Mucosa of gallbladder (tissue), 1 donor: ENCODE measurements at regions not wholly inside any gene's neighbourhood (a gene's known extent, or its start where the extent isn't known, plus 50 kb on each side); places are given as distances from the start of the nearest gene placed in this dataset.
"Not testable (repeated sequence)": the region's sequence is repeated elsewhere in the genome, so short reads cannot be mapped to it uniquely, and the experiment has no call there.

ENCODE experiments used
- DNase-seq: peaks from one replicate; pipeline ENCODE4 v3.0.0-alpha.2; 2020; ENCODE audit warnings: low spot score
- donor health status: DM: no; HTN: no; CAD: no.

DNA sequence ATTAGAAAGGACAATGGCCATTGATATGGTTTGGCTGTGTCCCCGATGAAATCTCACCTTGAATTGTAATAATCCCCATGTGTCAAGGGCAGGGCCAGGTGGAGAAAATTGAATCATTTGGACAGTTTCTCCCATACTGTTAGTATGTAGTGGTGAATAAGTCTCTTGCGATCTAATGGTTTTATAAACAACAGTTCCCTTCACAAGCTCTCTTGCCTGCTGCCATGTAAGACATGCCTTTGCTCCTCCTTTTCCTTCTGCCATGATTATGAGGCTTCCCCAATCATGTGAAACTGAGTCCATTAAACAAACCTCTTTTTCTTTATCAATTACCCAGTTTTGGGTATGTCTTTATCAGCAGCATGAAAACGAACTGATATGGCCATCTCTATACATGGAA is 302.7 kb downstream of the SFMBT2 start:
- no peak for DNase-seq

DNA sequence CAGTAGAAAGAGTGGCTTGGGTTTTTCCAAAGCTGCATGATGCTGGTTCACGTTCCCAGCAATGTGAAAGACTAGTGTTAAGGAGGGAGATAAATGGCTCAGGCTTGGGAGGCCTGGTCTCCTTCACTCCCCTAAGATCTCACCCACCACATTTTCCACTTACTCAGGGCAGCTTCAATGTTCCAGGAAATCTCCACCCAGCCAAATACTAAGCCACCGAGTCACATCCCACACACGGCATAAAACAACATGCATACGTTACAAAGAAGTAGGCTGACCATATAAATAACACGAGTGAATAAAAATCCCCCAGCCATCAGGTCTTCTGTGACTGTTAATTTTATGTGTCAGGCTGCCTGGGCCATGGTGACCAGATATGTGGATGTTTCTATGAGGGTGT is 303.5 kb downstream of the SFMBT2 start:
- no peak for DNase-seq

DNA sequence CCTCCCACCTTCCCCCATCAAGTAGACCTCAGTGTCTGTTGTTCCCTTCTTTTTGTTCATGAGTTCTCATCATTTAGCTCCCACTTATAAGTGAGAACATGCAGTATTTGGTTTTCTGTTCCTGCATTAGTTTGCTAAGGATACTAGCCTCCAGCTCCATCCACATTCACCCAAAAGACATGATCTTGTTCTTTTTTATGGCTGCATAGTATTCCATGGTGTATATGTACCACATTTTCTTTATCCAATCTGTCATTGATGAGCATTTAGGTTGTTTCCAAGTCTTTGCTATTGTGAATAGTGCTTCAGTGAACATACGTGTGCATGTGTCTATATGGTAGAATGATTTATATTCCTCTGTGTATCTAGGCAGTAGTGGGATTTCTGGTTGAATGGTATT is 306.5 kb downstream of the SFMBT2 start:
- not testable (repeated sequence) for DNase-seq

DNA sequence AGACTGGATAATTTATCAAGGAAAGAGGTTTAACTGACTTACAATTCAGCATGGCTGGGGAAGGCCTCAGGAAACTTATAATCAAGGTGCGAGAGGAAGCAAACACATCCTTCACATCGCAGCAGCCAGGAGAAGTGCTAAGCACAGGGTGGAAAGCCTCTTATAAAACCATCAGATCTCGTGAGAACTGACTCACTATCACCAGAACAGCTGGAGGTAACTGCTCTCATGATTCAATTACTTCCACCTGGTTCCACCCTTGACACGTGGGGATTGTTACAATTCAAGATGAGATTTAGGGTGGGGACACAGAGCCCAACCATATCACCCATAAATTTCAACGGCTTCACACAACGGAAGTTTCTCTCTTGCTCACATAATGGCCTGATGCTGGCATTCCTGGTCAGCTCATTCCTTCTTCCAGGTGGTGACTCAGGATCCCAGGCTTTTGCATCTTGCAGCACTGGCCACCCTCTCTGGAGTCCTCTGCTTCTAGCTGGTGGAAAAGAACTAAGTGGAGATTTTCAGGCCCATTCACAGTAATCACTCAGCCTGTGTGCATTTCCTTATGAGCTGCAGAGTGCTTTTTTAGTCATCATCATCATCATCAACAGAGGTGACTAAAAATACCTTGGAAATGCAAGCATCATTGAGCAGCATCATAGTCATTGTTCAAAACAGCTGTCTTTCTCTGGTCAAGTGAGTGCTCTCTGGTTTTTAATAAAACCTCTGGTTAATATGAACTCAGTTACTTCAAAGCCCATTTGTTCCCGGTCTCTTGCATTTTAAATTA is 308.1 kb downstream of the SFMBT2 start:
- DNase-seq = no peak

DNA sequence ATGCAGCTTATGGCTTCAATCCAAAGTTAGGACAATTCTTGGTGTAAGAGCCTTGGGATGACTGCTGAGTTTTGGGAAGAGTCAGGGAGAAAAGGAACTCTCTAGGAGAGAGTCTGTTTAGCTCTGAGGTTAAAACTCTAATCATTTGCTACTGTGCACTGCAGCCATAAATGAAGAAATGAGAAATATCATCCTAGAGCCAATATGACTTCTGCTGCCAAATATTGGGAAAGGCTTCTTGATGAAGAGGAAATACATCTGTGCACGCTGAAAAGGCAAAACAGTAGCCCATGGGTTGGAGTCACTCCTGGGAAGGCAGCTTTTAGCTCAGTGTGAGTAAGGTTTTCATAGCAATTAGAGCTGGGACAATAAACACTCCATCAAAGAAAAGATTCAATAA is 308.8 kb downstream of the SFMBT2 start:
- no peak for DNase-seq

DNA sequence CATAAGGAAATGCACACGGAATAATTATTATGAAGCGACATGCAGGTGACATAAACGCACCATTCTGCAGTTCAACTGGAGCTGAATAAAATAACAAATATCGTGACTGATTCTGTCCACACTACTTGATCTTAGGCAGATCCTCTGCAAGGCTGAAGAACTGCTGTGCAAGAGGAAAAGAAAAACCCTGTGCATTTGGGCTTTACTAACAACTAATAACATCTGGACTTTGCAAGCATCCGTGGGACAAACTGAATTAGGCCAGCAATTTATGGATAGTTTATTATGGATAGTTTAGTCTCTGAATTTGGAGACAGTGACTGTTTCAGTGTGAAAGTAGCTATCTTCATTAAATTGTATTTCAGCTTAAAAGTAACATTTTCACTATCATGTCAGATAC is 309.4 kb downstream of the SFMBT2 start:
- no peak for DNase-seq

DNA sequence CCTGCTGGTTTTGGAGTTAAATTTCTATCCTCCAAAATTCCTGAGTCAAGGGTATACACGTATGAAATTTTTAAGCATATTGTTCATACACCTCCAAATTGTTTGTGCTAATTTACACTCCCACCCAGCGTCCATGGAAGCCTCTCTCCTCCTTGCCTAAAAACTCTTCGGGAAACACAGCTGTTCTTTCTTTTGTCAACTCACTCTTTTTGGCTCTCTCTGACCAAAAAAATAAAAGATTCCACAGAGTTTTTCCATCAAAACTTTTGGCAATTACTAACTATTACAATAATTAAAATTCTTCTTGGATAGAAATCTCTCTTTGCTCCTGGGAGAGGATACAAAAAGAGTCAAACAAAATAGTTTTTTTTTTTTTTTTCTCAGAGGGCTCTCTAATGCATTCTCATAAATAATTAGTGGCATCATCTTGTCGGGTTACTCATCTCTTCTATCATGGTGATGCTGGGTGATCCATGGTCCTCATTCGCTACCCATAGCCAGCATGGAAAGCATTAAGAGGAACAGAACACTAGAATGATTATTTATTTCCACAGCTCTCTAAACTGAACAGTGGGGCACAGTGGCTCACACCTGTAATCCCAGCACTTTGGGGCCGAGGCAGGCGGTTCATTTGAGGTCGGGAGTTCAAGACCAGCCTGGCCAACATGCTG is 310.7 kb downstream of the SFMBT2 start:
- DNase-seq = no peak

DNA sequence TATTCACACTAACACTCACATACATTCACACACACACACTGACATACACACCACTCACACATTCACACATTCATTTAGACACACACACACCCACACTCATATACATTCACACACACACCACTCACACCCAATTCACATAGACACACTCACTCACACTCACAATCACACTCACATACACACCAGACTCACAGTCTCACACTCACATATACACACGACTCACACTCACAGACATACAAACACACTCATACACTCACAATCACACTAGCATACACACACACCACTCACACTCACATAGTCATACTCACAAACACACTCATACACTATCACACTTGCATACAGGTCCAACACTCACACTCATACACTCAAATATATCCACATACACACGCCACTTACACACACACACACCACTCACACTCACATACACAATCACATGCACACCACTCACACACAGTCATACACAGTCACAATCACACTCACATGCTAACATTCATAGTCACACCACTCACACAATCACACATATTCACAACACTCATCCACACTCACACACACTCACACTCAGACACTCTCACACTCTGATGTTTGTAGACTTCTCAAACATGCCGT is 312.6 kb downstream of the SFMBT2 start:
- DNase-seq = no peak

DNA sequence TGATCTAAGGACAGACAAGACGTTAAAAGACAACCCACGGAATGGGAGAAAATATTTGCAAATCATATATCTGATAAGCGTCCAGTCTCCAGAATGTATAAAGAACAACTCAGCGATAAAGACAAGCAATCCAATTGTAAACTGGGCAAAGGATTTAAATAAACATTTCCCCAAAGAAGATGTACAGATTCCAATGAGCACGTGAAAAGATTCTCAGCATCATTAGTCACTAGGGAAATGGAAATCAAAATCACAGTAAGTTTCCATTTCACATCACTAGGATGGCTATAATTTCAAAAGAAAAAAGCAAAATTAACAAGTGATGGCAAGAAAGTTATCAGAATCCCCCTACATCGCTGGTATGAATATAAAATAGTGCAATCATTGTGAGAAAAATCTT is 316.1 kb downstream of the SFMBT2 start:
- no peak for DNase-seq

DNA sequence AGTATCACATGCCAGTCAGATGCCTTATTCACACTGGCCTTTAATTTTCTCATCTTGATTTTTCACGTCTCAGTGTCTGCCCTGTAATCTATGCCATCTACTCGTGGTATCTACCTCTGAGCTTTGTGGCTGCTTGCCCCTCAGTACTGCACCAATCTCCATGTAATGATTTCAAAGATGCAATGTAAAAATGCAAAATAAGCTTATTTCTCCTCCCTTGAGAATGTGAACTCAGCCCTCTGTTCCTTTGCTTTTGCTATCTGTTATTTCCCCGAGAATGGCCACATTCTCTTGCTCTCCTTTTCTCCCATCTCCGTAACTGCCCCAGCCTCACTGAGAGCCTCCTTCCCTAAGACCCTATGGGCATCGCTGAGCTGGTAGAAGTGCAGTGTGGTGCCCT is 317.5 kb downstream of the SFMBT2 start:
- no peak for DNase-seq

DNA sequence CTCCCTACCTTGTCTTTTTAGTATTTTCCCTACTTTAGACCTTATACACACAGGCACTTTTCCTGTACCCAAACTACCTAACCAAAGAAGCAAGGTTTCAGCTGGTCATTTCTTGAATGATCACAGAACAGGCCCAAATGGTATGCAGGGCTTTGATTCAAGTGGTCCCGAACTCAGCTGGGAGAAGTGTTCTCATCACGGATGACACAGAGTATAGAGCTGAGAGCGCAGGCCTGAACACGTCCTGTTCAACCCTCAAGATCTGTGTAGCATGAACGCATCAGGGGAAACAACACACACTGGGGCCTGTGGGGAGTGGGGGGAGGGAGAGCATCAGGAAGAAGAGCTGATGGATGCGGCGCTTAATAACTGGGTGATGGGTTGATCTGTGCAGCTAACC is 318.2 kb downstream of the SFMBT2 start:
- no peak for DNase-seq

DNA sequence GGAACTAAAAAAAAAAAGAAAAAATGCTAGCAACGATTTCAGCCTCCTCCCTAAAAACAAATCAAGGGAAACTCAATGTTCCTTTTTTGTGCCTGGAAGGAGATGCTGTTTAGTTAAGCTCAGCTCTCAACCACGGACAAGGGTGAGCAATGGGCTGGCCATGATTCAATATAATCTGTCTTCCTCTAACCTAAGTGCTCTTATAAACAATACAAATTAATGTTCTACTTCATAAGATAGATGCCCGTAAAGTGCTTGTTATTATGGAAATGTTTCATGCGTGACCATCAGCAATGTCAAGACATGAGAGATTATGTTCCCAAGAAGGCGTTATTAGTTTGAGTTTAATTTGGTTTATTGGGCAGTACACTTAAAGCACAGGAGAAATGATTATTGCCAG is 320.3 kb downstream of the SFMBT2 start:
- DNase-seq = no peak

DNA sequence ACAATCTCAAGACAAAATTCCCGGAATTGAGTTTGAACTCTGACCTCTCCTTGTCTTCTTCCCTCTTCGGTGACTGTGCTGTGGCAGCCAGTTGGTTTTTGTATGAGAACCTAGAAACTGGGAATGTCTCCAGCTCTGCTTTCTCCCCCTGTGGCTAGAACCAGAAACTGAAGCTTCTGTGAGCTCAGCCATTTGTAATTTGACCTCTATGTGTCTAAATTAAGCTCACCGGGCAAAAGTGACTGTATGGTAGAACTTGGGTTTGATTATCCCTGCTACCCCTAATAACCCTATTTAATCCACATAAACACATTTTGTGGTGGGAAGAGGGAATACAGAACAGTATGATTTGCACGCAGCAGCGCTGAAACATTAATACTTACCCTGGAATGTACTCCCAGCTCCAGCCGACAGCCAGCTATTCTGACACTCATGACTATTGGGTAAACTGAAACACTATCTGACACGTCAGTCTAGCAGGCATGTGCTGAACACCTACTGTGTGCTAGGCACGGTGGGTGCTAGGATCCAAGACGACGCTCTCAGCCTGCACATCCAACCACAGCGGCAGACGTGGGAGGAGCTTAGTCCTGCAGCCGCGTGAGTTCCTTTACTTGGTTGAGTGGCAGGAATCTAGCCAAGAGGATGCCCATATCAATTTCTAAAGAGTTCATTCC is 324.8 kb downstream of the SFMBT2 start:
- DNase-seq = no peak

DNA sequence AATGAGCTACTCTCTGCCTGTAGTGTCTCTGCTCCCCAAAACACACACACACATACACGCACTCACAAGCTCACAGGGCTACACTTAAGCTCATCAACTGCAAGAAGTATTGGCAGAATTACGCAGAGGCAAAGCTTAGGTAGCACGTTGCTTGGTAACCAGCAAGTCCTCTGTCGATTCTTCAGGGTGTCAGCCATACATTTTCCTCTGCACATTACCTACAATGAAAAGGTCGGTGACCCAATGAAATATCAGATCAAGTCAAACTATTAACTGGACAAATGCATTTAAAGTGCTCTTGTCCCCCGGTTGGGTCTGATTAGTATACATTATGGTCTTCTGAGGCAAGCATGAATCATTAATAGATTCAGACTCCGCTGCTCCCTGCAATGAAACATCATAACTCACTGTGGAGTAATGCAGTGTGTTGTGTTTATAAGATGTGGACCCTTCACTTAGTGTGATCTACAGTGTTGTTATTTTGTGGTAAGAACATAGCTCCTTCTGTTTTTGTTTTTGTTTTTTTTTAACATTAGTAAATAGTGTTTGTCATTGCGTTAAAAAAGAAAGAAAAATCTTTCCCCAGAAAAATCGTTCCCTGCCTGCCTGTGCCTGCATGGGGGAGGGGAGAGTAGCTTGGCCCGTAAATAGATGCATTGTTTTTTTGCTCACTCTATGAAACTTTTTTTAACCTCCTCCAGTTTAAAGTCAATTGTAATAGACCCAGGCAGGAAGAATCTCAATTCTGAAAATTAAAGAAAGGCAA is 325.5 kb downstream of the SFMBT2 start:
- DNase-seq = no peak

DNA sequence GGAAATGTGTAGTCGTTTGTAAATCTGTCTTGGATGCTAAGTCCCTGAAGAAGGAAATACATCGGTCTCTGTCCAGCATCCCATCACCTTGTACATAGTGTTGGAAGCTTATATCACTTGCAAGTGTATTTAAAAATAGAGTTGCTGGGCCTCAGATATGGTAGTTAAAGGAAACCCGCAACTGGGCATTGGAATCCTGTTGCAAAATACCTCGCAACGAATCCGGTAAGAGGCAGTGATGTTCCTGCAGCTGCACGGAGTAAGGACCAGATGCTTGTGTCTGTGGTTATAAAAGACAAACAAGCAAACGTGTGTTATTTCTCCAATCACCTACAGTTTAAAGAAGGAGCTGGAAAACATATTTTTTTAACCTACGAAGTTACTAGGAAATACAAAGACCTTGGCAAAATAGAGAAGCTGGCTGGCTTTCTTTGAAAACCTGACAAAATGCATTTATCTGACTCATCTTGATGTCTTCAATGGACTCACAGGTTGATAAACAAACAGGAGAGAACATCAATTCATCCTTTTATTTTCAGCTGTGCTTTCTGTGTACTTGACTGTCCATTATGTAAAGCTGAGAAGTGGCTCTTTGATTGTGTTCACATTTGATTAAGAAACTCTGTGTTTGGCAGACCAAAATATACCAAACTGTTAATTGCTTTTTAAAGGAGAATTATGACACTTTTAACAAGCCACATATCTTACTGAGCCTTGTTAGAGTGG is 326.4 kb downstream of the SFMBT2 start:
- DNase-seq = no peak

DNA sequence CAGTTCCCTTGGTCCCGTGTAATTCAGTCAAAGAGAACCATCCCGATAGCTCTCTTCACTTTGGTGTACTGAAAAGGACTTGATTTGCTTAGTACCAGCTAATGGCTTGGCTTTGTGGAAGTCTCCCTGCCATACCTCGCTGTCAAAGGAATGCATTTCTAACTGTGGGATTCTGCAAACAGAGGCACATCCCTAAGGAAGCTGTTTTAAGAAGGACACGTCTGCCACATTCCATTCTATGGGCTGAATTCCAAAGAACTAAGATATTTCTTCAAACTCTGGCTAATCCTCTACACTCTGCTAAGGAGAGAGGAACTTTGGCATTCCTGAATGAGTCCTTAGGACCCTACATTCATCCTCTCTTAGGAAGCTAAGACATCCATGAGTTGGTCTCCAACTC is 327.9 kb downstream of the SFMBT2 start:
- DNase-seq = no peak

DNA sequence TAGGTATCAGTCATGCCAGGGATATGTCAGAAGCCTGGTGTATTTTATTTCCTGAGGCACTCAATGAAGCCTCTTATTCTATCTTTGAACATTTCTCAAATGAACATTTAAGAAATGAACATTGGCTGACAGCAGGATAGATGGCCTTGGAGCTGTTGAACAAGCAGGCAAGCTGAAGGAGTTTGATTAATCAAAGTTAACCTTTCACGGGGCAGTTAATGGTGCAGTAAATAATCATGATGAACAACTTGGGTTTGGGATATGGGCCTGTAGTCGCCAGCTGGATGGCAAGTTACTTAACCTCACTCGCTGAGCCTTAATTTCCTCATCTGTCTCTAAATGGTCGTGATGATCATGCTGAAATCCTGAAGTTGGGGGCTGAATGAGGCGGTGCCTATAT is 333.0 kb downstream of the SFMBT2 start:
- DNase-seq = no peak

DNA sequence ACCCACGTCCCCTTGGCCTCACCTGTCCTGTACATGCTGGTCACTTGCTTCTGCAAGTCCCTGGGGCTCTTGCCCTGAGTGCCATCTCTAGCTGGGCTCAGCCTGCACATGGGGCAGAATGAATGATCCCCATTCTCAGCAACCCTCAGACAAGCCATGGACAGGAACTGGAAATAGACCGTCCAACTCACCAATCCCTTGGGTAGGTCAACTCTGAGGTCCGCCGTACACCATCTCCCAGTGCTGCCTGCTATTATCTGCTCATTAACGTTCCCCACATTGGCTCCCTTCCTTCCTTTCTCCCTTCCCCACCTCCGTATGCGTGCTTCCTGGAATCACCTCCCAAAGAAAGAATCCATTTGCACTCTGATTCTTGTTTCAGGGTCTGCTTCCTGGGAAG is 335.0 kb downstream of the SFMBT2 start:
- DNase-seq = no peak

DNA sequence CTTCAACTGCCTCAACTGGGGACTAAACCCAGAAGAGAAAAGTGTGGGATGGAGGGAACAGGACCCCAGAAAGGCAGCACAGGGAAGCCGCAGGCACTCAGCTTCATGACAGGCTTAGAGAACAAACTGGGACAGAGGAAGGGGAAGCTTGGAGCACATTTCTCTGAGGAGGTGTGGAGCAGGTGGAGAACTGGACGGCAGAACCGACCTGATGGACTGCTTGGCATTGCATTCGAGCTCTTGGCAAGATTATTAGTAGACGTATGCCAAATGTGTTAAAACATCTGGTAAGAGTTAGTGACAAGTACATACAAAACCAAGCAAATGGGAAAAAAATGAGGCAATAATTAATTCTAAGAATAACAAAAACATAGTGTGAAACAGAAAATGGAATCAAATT is 335.7 kb downstream of the SFMBT2 start:
- DNase-seq = no peak

DNA sequence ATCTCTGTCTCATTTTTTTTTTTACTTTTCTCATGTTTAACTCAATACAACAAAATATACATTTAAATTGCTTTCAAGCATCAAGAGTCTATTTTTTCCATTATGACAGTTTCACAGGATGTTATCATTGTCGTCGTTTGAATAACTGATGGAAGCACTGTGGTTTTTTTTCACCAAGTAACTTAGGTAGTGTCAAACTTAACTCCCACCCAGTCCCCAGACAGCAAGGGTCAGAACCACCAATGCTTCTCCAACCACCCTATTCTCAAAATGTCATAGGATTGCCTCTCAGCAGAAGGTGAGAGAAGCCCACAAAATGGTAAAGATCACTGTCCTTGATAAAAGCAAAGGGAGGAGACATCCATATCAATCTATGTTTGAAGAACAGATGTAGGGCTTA is 339.4 kb downstream of the SFMBT2 start:
- no peak for DNase-seq

DNA sequence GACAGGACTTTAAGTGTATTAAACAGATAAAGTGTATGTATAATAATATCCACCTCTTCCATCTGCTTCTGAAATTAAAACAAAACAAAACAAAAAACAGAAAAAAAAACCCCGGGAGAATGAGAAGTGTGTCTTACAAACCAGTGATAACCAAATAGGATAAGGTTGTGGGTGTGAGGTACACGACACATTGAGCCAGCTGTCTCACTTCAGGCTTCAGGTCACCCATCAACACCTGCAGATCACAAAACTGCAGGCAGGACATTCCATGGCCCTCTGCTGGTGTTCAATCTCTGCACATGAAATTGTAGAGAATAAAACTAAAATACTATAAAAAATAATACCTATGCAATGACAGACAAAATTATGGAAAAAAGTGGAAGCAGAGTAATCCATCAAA is 339.9 kb downstream of the SFMBT2 start:
- no peak for DNase-seq
